LNCaP clone FGC (cell line): ENCODE measurements at regions not wholly inside any gene's neighbourhood (a gene's known extent, or its start where the extent isn't known, plus 50 kb on each side); places are given as distances from the start of the nearest gene placed in this dataset.

Experiments used
- DNase-seq: peaks from one replicate; pipeline ENCODE4 v3.0.0-alpha.2; 2011; ENCODE audit warnings: low read depth
- H3K4me3 ChIP-seq: 2 replicates; pipeline ENCODE4 v1.5.1; 2011; ENCODE audit warnings: mild to moderate bottlenecking, low read depth, low read length, control low read depth
- TF ChIP-seq, protein P1 (sequence below): IDR thresholded peaks from 2 replicates; pipeline ENCODE4 v1.5.1; 2012; ENCODE audit warnings: mild to moderate bottlenecking; ENCODE audit not compliant: control insufficient read depth, insufficient read depth; ENCODE audit errors: extremely low read depth

DNA sequence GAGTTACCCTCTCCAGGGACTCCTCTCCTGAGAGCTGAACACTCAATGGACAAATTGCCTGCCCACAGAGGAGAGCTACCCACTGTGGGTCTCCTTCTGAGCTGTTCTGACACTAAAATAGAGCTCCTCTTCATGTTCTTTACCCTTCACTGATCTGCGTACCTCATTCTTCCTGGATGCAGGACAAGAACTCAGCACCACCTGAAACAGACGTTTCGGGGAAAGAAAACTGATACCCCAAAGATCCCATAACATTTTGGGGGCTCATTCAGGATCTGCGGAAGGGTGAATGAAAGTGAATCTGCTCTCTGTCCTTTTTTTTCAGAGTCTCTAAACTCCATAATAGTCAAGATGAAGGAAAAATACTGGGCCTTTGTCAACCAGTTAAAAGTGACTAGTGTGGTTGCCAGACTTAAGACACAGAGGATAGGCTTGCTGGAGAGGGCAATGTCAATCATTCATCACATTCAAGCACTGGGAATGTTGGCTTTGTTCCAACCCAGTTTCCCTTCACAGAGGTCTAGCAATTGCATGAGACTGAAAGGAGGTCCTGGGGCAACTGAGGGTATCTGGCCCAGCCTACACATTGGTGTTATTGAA is 136.7 kb upstream of the SLITRK6 start:
- no peak overlapping the region for H3K4me3 ChIP-seq
- TF ChIP-seq, protein P1, sequence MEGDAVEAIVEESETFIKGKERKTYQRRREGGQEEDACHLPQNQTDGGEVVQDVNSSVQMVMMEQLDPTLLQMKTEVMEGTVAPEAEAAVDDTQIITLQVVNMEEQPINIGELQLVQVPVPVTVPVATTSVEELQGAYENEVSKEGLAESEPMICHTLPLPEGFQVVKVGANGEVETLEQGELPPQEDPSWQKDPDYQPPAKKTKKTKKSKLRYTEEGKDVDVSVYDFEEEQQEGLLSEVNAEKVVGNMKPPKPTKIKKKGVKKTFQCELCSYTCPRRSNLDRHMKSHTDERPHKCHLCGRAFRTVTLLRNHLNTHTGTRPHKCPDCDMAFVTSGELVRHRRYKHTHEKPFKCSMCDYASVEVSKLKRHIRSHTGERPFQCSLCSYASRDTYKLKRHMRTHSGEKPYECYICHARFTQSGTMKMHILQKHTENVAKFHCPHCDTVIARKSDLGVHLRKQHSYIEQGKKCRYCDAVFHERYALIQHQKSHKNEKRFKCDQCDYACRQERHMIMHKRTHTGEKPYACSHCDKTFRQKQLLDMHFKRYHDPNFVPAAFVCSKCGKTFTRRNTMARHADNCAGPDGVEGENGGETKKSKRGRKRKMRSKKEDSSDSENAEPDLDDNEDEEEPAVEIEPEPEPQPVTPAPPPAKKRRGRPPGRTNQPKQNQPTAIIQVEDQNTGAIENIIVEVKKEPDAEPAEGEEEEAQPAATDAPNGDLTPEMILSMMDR: no peak
- no peak for DNase-seq

DNA sequence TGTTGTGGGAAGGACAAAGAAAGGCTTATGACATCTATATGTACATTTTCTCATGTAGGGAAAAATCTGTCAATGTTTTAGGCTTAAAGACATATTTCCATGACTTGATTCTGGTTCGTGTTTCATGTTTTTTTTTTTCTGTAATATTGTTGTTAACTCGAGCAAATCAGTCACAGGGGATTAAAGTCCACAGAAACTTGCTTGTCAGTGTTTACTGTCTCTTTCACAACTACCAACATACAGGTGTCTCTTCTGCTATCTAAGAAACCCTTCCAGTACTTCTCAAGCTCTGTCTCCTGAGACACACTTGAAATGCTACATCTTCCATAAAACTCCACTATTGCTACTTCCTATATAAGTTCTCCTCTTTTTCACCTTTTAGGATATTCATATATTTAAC is 130.9 kb upstream of the SLITRK6 start:
- no peak for DNase-seq
- TF ChIP-seq, protein P1: no peak
- H3K4me3 ChIP-seq: no peak overlapping the region

GRCh38 chr13:85910962-85911361 is 111.7 kb upstream of the SLITRK6 start:
- TF ChIP-seq, protein P1: no peak
- DNase-seq: no peak
- H3K4me3 ChIP-seq: no peak overlapping the region

GRCh38 chr13:85900521-85900920 is 101.3 kb upstream of the SLITRK6 start:
- no peak for DNase-seq
- TF ChIP-seq, protein P1: no peak

GRCh38 chr13:85896516-85897450 is 97.6 kb upstream of the SLITRK6 start:
- TF ChIP-seq, protein P1: peak; percentile 46
- DNase-seq: no peak
- H3K4me3 ChIP-seq: no peak overlapping the region

More at GRCh38 chr13:85900521-85900920, 101.3 kb upstream of the SLITRK6 start:
- no peak overlapping the region for H3K4me3 ChIP-seq

- TF ChIP-seq, protein P1: no peak
- DNase-seq: no peak
- no peak overlapping the region for H3K4me3 ChIP-seq
These were observed 88.2 kb upstream of the SLITRK6 start for GRCh38 chr13:85887406-85887805.
